WTC11 (cell line): ENCODE measurements at regions not wholly inside any gene's neighbourhood (a gene's known extent, or its start where the extent isn't known, plus 50 kb on each side); places are given as distances from the start of the nearest gene placed in this dataset.
A peak's percentile ranks its signal among the peaks of the same experiment; 100 is the strongest.

Source experiments
- ATAC-seq: fragments of 200-7000 bp; cut with Tn5 transposase; 2 replicates; pipeline ENCODE4 v1.10.0; 2021; ENCODE audit warnings: mild to moderate bottlenecking, moderate library complexity
- CTCF ChIA-PET: fragments of 300-600 bp; sonication (Branson Sonifier 250); formaldehyde crosslinking; loops from one replicate; lab custom pipeline; 2021; ENCODE audit warnings: antibody characterized with exemption; lab: Charles Lee
- POLR2A ChIA-PET: fragments of 350-600 bp; sonication (Branson Sonifier 250); formaldehyde crosslinking; loops from one replicate; lab custom pipeline; 2021; ENCODE audit warnings: antibody characterized with exemption; lab: Charles Lee
- DNase-seq: peaks from one replicate; pipeline ENCODE4 v3.0.0; 2021; ENCODE audit warnings: low spot score
- H3K27ac Mint-ChIP-seq: 2 replicates; pipeline ENCODE4 v1.8.0; 2021; ENCODE audit warnings: mixed read lengths
- H3K27me3 Mint-ChIP-seq: 2 replicates; pipeline ENCODE4 v1.8.0; 2021; ENCODE audit warnings: low read depth, mild to moderate bottlenecking, moderate library complexity, mixed read lengths
- H3K36me3 Mint-ChIP-seq: 2 replicates; pipeline ENCODE4 v1.8.0; 2021; ENCODE audit warnings: mixed read lengths
- H3K4me1 Mint-ChIP-seq: 2 replicates; pipeline ENCODE4 v1.8.0; 2022; ENCODE audit warnings: mixed read lengths
- H3K4me3 Mint-ChIP-seq: 2 replicates; pipeline ENCODE4 v1.8.0; 2021; ENCODE audit warnings: mild to moderate bottlenecking, moderate library complexity, mixed read lengths
- H3K9me3 Mint-ChIP-seq: 2 replicates; pipeline ENCODE4 v1.8.0; 2021; ENCODE audit warnings: mixed read lengths
- AFF4 ChIP-seq: sonication (generic); formaldehyde crosslinking; IDR thresholded peaks from 2 replicates; pipeline ENCODE4 v1.8.1; 2023; ENCODE audit warnings: mild to moderate bottlenecking, missing genetic modification reagents, borderline replicate concordance
- CREM ChIP-seq: sonication (generic); formaldehyde crosslinking; IDR thresholded peaks from 2 replicates; pipeline ENCODE4 v1.8.1; 2022; ENCODE audit warnings: mild to moderate bottlenecking, missing genetic modification reagents, moderate library complexity
- ELF4 ChIP-seq: sonication (generic); formaldehyde crosslinking; IDR thresholded peaks from 2 replicates; pipeline ENCODE4 v1.8.1; 2022; ENCODE audit warnings: low read depth, mild to moderate bottlenecking, moderate library complexity, missing genetic modification reagents
- FOXP1 ChIP-seq: sonication (generic); formaldehyde crosslinking; IDR thresholded peaks from 2 replicates; pipeline ENCODE4 v1.8.0; 2022; ENCODE audit warnings: missing genetic modification reagents, mild to moderate bottlenecking, moderate library complexity, borderline replicate concordance
- KAT7 ChIP-seq: sonication (generic); formaldehyde crosslinking; IDR thresholded peaks from 2 replicates; pipeline ENCODE4 v1.8.1; 2023; ENCODE audit warnings: missing genetic modification reagents, mild to moderate bottlenecking, borderline replicate concordance
- MLX ChIP-seq: sonication (generic); formaldehyde crosslinking; IDR thresholded peaks from 2 replicates; pipeline ENCODE4 v1.8.1; 2023; ENCODE audit warnings: mild to moderate bottlenecking, missing genetic modification reagents, moderate library complexity
- NFYB ChIP-seq: sonication (generic); formaldehyde crosslinking; conservative IDR thresholded peaks from 2 replicates; pipeline ENCODE4 v1.8.0; 2022; ENCODE audit warnings: low read depth, missing genetic modification reagents
- PRDM15 ChIP-seq: sonication (generic); formaldehyde crosslinking; IDR thresholded peaks from 2 replicates; pipeline ENCODE4 v1.8.0; 2022; ENCODE audit warnings: missing genetic modification reagents
- SMAD4 ChIP-seq: sonication (generic); formaldehyde crosslinking; IDR thresholded peaks from 2 replicates; pipeline ENCODE4 v1.8.0; 2022; ENCODE audit warnings: mild to moderate bottlenecking, missing genetic modification reagents
- ZNF532 ChIP-seq: fragments of 250-450 bp; sonication (Bioruptor Pico); IDR thresholded peaks from 2 replicates; pipeline ENCODE4 v1.9.0; 2021; ENCODE audit warnings: mild to moderate bottlenecking, borderline replicate concordance

GRCh38 chr14:77990337-77990736 lies 179.8 kb upstream of the NRXN3 start (continued):
- TF ChIP-seq AFF4 (CRISPR knock-in tag) (no peak), PRDM15 (CRISPR knock-in tag) (no peak), MLX (CRISPR knock-in tag) (no peak), ZNF532 (CRISPR knock-in tag) (no peak), CREM (CRISPR knock-in tag) (no peak), NFYB (CRISPR knock-in tag) (no peak)
- TF ChIP-seq, all 79 proteins: peak for 0

GRCh38 chr14:77991128-77991772 lies 178.9 kb upstream of the NRXN3 start:
- Mint-ChIP-seq H3K36me3 (peaks cover 3% of the 10 kb centered on the region), H3K27me3 (0 out of 2 replicates have a peak, but pooled peaks cover 1% of the 10 kb centered on the region), H3K4me1 (no peaks in the 10 kb centered on the region), H3K27ac (no peak overlapping the region), H3K4me3 (no peak overlapping the region), H3K9me3 (peaks cover 3% of the 10 kb centered on the region)
- DNase-seq (peak; percentile 26), ATAC-seq (peak; percentile 58; the same call in 1 of the 2 replicates)
- no peak for TF ChIP-seq ELF4 (CRISPR knock-in tag)
- TF ChIP-seq FOXP1 (CRISPR knock-in tag) = no peak
- ChIA-PET POLR2A (interaction anchor here (0.5 kb wide), 1 partner anchor 411 kb away, joined by 4 read pairs; no protein-coding TSS in a partner anchor), CTCF (interaction anchor here (0.7 kb wide), 1 partner anchor 12 kb away, joined by 4 read pairs; no protein-coding TSS in a partner anchor)

DNA sequence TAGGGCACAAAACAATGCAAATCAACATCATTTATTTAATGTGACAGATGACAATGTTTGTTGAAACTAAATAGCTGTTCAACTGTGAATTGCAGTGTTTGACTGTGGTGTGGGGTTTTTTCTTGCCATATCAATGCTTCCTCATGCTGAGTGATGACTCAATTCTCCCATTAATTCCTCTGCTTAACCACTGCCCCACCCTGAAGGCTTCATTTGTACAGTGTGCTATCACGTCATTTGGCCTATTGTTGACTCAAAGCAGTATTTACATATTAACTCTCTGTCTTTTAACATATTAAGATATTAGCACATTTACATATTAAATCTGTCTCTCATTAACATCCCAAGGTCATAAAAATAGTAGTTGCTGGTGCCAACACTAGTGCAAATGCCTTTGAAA lies 164.8 kb upstream of the NRXN3 start:
- ChIA-PET CTCF (no interaction called here), POLR2A (no interaction called here)
- no peaks in the 10 kb centered on the region for H3K4me1 Mint-ChIP-seq
- TF ChIP-seq KAT7 (CRISPR knock-in tag) (no peak), SMAD4 (CRISPR knock-in tag) (no peak)
- no peak overlapping the region for H3K27ac Mint-ChIP-seq
- H3K4me3 Mint-ChIP-seq = no peak overlapping the region
- no peak for ATAC-seq
- DNase-seq = no peak
- peaks cover 6% of the 10 kb centered on the region; the same call in 1 of the 2 replicates for H3K27me3 Mint-ChIP-seq
- peaks cover 59% of the 10 kb centered on the region for H3K9me3 Mint-ChIP-seq
- H3K36me3 Mint-ChIP-seq = peaks cover 33% of the 10 kb centered on the region
